ENCODE measurements at regions not wholly inside any gene's neighbourhood (a gene's known extent, or its start where the extent isn't known, plus 50 kb on each side); places are given as distances from the start of the nearest gene placed in this dataset.
"Not testable (repeated sequence)": the region's sequence is repeated elsewhere in the genome, so short reads cannot be mapped to it uniquely, and the experiment has no call there.

GRCh38 chr13:87821512-87821911, 150.3 kb downstream of the SLITRK5 start:
- DNase-seq: no peak
- Mint-ChIP-seq H3K27ac (no peak overlapping the region), H3K4me1 (ENCODE audit: low read depth) (no peaks in the 10 kb centered on the region), H3K9me3 (peaks cover 1% of the 10 kb centered on the region), H3K36me3 (ENCODE audit: low read depth) (no peaks in the 10 kb centered on the region), H3K4me3 (no peak overlapping the region), H3K27me3 (ENCODE audit: low read depth) (no peaks in the 10 kb centered on the region)
- CTCF ChIA-PET: no interaction called here
- intact Hi-C loops (cut with micrococcal nuclease): no loop called here

DNA sequence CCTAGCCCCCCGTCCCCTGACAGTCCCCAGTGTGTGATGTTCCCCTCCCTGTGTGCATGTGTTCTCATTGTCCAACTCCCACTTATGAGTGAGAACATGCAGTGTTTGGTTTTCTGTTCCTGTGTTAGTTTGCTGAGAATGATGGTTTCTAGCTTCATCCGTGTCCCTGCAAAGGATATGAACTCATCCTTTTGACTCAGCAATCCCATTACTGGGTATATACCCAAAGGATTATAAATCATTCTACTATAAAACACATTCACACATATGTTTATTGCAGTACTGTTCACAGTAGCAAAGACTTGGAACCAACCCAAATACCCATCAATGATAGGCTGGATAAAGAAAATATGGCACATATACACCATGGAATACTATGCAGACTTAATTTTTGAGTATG, 155.1 kb downstream of the SLITRK5 start:
- intact Hi-C loops (cut with micrococcal nuclease); H3K9me3 Mint-ChIP-seq; H3K4me3 Mint-ChIP-seq; H3K36me3 Mint-ChIP-seq (ENCODE audit: low read depth); CTCF ChIA-PET; H3K27me3 Mint-ChIP-seq (ENCODE audit: low read depth); H3K4me1 Mint-ChIP-seq (ENCODE audit: low read depth); DNase-seq; H3K27ac Mint-ChIP-seq: not testable (repeated sequence)

DNA sequence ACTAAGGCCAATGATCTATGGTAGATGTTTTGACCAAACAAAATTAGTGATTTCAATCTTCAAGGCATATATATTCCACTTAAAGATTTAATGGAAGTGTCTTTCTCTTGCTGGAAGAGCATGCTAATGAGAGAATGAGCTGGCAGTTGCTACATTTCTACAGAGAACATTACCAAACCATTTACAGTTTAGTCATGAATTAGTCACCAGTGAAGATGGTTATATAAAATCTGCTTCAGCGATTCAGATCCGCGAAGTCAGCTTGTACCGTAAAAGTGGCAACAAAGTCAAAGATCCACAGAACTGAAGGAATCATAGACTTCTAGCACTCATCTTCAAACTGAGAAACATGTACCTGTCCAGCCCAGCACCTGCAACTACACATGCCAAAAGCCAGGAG, 156.3 kb downstream of the SLITRK5 start:
- Mint-ChIP-seq H3K4me1 (ENCODE audit: low read depth) (no peaks in the 10 kb centered on the region), H3K27ac (no peak overlapping the region), H3K9me3 (peaks cover 1% of the 10 kb centered on the region), H3K36me3 (ENCODE audit: low read depth) (no peaks in the 10 kb centered on the region), H3K4me3 (no peak overlapping the region), H3K27me3 (ENCODE audit: low read depth) (no peaks in the 10 kb centered on the region)
- CTCF ChIA-PET: no interaction called here
- no peak for DNase-seq
- intact Hi-C loops (cut with micrococcal nuclease): no loop called here

GRCh38 chr13:87837522-87837921, 166.4 kb downstream of the SLITRK5 start:
- DNase-seq: no peak
- CTCF ChIA-PET: no interaction called here
- no peak overlapping the region for H3K27ac Mint-ChIP-seq
- H3K4me3 Mint-ChIP-seq: no peak overlapping the region
- no peaks in the 10 kb centered on the region for H3K36me3 Mint-ChIP-seq (ENCODE audit: low read depth)
- intact Hi-C loops (cut with micrococcal nuclease): no loop called here
- H3K9me3 Mint-ChIP-seq: peaks cover 3% of the 10 kb centered on the region
- H3K27me3 Mint-ChIP-seq (ENCODE audit: low read depth): no peaks in the 10 kb centered on the region
- no peaks in the 10 kb centered on the region for H3K4me1 Mint-ChIP-seq (ENCODE audit: low read depth)

DNA sequence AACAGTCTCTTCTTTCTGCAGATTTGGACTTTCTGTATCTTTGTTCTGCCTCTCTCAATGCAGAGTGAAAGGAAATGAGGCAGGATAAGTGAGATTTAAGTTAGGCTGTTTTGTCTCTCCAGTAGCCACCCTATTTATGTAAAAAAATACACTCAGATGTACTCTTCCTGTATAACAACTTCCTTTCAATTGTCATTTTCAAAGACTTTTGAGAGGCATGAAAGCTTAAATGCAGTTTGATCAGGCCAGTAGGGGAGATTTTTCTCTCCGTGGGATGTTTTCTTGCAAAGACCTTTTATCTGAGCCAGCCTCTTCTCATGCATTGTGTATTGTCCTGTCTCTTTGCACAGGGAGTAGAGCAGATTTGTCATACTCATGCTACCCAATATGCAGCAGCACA, 166.8 kb downstream of the SLITRK5 start:
- no peaks in the 10 kb centered on the region for H3K4me1 Mint-ChIP-seq (ENCODE audit: low read depth)
- H3K4me3 Mint-ChIP-seq: no peak overlapping the region
- H3K36me3 Mint-ChIP-seq (ENCODE audit: low read depth): no peaks in the 10 kb centered on the region
- no peak for DNase-seq
- no peak overlapping the region for H3K27ac Mint-ChIP-seq
- H3K9me3 Mint-ChIP-seq: peaks cover 3% of the 10 kb centered on the region
- CTCF ChIA-PET: no interaction called here
- intact Hi-C loops (cut with micrococcal nuclease): no loop called here
- no peaks in the 10 kb centered on the region for H3K27me3 Mint-ChIP-seq (ENCODE audit: low read depth)

DNA sequence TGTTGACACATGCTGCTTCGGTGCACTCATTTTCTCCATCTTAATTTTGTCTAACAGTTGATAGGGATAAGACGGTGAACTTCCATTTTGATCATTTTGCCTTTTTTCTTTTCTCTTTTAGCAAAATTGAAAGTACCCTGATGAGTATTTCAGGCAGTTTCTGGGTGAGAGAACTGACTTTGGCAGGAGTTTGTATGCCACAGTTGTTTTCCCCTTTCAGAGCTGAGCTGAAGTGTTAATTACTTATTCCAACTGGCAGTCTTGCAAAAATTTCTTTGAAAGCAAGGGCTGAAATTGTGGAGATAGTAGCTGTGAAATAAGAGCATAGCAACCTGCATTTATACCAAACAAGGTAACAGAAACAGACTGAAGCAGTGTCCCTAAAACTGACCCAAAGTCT, 180.2 kb downstream of the SLITRK5 start:
- Mint-ChIP-seq H3K9me3 (peaks cover 17% of the 10 kb centered on the region), H3K4me3 (no peak overlapping the region), H3K27ac (no peak overlapping the region), H3K4me1 (ENCODE audit: low read depth) (no peaks in the 10 kb centered on the region), H3K27me3 (ENCODE audit: low read depth) (no peaks in the 10 kb centered on the region), H3K36me3 (ENCODE audit: low read depth) (no peaks in the 10 kb centered on the region)
- DNase-seq: no peak
- intact Hi-C loops (cut with micrococcal nuclease): no loop called here
- CTCF ChIA-PET: no interaction called here

DNA sequence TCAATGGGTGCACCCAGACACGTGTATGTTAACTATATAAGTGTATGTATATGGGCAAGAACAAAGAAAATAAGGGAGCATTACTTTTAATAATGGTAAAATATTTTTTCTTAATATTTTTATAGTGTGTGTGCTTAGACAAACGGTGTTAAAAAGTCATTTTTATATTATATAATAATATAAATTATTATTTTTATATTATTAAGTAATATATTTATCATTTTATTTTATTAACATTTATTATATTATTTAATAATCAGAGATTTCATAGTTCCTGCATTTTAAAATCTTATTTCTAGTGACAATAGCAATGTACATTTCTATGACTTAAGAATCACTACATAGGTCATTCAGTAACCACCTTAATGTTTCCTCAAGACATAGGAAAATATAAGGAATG, 184.4 kb downstream of the SLITRK5 start:
- peaks cover 21% of the 10 kb centered on the region for H3K9me3 Mint-ChIP-seq
- no peak for DNase-seq
- CTCF ChIA-PET: no interaction called here
- no peak overlapping the region for H3K27ac Mint-ChIP-seq
- H3K36me3 Mint-ChIP-seq (ENCODE audit: low read depth): no peaks in the 10 kb centered on the region
- H3K4me1 Mint-ChIP-seq (ENCODE audit: low read depth): no peaks in the 10 kb centered on the region
- no peak overlapping the region for H3K4me3 Mint-ChIP-seq
- intact Hi-C loops (cut with micrococcal nuclease): no loop called here
- no peaks in the 10 kb centered on the region for H3K27me3 Mint-ChIP-seq (ENCODE audit: low read depth)

DNA sequence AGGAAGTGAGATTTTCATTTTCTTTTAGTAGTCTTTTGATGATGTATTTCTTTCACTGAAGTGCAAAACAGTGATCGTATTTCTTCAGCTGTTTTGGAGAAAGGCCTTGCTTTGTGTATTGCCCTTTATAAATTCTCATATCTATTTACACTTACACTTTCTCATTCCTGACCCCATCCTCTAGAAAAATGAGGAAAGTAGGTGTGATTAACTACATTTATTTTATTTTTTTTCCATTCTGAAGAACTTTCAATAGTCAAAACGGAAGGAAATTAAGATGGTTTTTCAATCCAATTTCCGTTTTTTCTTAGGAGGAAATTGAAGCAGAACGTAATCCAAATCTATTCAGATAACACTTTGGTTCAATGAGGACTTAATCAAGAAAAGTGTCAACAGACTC, 188.1 kb downstream of the SLITRK5 start:
- H3K27me3 Mint-ChIP-seq (ENCODE audit: low read depth): no peaks in the 10 kb centered on the region

GRCh38 chr13:87867426-87867825, 196.3 kb downstream of the SLITRK5 start:
- intact Hi-C loops (cut with micrococcal nuclease): no loop called here
- peaks cover 1% of the 10 kb centered on the region for H3K9me3 Mint-ChIP-seq
- no peak for DNase-seq
- H3K4me1 Mint-ChIP-seq (ENCODE audit: low read depth): no peaks in the 10 kb centered on the region
- H3K27me3 Mint-ChIP-seq (ENCODE audit: low read depth): no peaks in the 10 kb centered on the region
- H3K4me3 Mint-ChIP-seq: no peak overlapping the region
- H3K36me3 Mint-ChIP-seq (ENCODE audit: low read depth): no peaks in the 10 kb centered on the region
- H3K27ac Mint-ChIP-seq: no peak overlapping the region
- CTCF ChIA-PET: no interaction called here

More for the DNA sequence above, 188.1 kb downstream of the SLITRK5 start:
- DNase-seq: no peak
- Mint-ChIP-seq H3K9me3 (peaks cover 8% of the 10 kb centered on the region), H3K36me3 (ENCODE audit: low read depth) (no peaks in the 10 kb centered on the region), H3K4me3 (no peak overlapping the region), H3K4me1 (ENCODE audit: low read depth) (no peaks in the 10 kb centered on the region), H3K27ac (no peak overlapping the region)
- intact Hi-C loops (cut with micrococcal nuclease): no loop called here
- CTCF ChIA-PET: no interaction called here

DNA sequence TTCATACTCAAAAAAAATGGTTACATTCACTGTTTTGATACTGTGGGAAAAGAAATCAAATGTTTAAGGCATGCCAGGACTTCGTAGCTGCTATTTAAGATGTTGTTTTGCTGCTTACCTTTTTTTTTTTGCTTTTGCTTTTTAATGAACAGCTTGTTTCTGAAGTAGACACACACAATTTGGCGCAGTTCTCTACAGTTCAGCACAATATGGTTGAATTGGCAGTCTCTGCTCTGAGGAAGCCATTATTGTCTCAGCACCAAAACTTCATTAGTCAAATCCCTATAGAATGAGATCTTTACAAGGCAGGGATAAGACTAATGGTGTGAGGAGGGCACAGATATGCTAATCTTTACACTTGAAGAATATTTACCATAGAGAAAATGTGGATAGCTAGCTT, 197.6 kb downstream of the SLITRK5 start:
- Mint-ChIP-seq H3K4me1 (ENCODE audit: low read depth) (no peaks in the 10 kb centered on the region), H3K4me3 (no peak overlapping the region), H3K27me3 (ENCODE audit: low read depth) (no peaks in the 10 kb centered on the region), H3K27ac (no peak overlapping the region), H3K36me3 (ENCODE audit: low read depth) (no peaks in the 10 kb centered on the region), H3K9me3 (peaks cover 1% of the 10 kb centered on the region)
- CTCF ChIA-PET: no interaction called here
- intact Hi-C loops (cut with micrococcal nuclease): no loop called here
- DNase-seq: no peak

DNA sequence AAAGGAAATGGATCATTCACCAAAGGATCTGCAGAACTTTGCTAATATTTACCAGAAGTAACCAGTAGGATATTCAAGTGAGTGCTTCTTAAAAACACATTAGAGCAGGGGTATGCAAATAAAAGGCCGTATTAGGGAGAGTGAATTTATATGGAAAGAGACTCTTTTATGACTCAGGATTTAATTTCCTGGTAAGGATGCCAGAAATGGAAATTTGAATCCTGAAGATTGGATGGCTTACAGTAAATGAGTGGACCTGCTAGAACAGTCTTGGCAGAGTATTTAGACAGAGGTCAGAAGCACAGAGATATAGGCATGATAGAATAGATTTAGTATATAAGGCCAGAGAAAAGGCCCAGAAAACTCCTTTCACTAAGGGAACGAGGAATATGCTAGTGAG, 201.6 kb downstream of the SLITRK5 start:
- Mint-ChIP-seq H3K9me3 (peaks cover 1% of the 10 kb centered on the region), H3K27me3 (ENCODE audit: low read depth) (no peaks in the 10 kb centered on the region), H3K4me3 (no peak overlapping the region), H3K36me3 (ENCODE audit: low read depth) (no peaks in the 10 kb centered on the region), H3K27ac (no peak overlapping the region), H3K4me1 (ENCODE audit: low read depth) (no peaks in the 10 kb centered on the region)
- CTCF ChIA-PET: no interaction called here
- DNase-seq: no peak
- intact Hi-C loops (cut with micrococcal nuclease): no loop called here

DNA sequence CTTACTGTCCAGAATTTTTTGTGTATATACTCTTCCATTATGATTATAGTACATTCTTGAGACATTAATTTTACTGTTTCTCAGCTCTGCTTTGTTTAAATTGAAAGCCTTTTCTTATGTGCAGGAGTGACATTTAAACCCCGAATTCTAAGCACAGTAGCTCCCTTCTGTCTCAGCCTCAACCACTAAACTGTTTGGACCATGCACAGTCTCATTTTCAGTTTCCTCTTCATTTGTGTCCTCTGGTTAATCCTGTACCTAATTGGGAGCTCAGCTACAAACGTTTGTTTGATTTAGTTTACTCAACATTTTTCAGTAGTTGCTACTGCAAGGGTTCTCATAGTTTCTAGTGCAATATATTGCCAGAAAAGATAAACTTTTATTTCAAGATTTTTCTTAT, 206.3 kb downstream of the SLITRK5 start:
- intact Hi-C loops (cut with micrococcal nuclease): no loop called here

GRCh38 chr13:87878706-87879105, 207.5 kb downstream of the SLITRK5 start:
- Mint-ChIP-seq H3K4me3 (no peak overlapping the region), H3K36me3 (ENCODE audit: low read depth) (no peaks in the 10 kb centered on the region), H3K27me3 (ENCODE audit: low read depth) (no peaks in the 10 kb centered on the region), H3K9me3 (no peaks in the 10 kb centered on the region), H3K27ac (no peak overlapping the region), H3K4me1 (ENCODE audit: low read depth) (no peaks in the 10 kb centered on the region)
- CTCF ChIA-PET: no interaction called here
- intact Hi-C loops (cut with micrococcal nuclease): no loop called here
- DNase-seq: no peak

More for the DNA sequence above, 206.3 kb downstream of the SLITRK5 start:
- CTCF ChIA-PET: no interaction called here
- no peaks in the 10 kb centered on the region for H3K9me3 Mint-ChIP-seq
- H3K4me1 Mint-ChIP-seq (ENCODE audit: low read depth): no peaks in the 10 kb centered on the region
- no peak overlapping the region for H3K27ac Mint-ChIP-seq
- no peak for DNase-seq
- no peaks in the 10 kb centered on the region for H3K36me3 Mint-ChIP-seq (ENCODE audit: low read depth)
- no peaks in the 10 kb centered on the region for H3K27me3 Mint-ChIP-seq (ENCODE audit: low read depth)
- H3K4me3 Mint-ChIP-seq: no peak overlapping the region

GRCh38 chr13:87884884-87885283, 213.7 kb downstream of the SLITRK5 start:
- no peak overlapping the region for H3K27ac Mint-ChIP-seq
- CTCF ChIA-PET: no interaction called here
- intact Hi-C loops (cut with micrococcal nuclease): no loop called here
- no peaks in the 10 kb centered on the region for H3K27me3 Mint-ChIP-seq (ENCODE audit: low read depth)
- H3K36me3 Mint-ChIP-seq (ENCODE audit: low read depth): no peaks in the 10 kb centered on the region
- peaks cover 10% of the 10 kb centered on the region for H3K9me3 Mint-ChIP-seq
- no peak for DNase-seq
- H3K4me1 Mint-ChIP-seq (ENCODE audit: low read depth): no peaks in the 10 kb centered on the region
- H3K4me3 Mint-ChIP-seq: no peak overlapping the region

All from activated naive CD4-positive, alpha-beta T cell treated with anti-CD3 and anti-CD28 coated beads for 36 hours (primary cell).